Stimulated activated CD4-positive, alpha-beta T cell treated with anti-CD3 and anti-CD28 coated beads, Interleukin-1b, Interleukin-23, amount 100 ng/mL, for 48 hours (primary cell): ENCODE measurements at regions not wholly inside any gene's neighbourhood (a gene's known extent, or its start where the extent isn't known, plus 50 kb on each side); places are given as distances from the start of the nearest gene placed in this dataset.

Experiments used
- DNase-seq: peaks from one replicate; pipeline ENCODE4 v3.0.0-alpha.2; 2020

- no peak for DNase-seq
Observed at GRCh38 chr3:76550522-76551201, 489.2 kb upstream of the ROBO2 start.

DNA sequence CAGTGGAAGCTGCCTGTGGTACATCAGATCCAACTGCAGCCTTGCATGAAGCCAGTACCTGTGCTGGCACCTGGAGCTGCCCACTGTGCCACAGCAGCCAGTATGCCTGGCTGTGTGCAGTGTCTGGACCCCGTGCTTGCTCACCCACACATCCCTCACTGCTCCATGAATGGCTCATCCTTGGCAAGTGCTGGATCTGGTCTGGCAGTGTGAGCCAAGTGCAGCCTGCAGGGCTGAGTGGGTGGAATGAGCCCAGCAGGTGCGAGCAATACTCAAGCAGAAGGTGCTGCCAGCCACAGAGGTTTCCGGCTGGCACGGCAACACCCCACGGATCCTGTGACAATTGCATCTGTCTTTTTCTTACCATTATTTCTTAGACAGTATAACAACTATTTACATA is 488.2 kb upstream of the ROBO2 start:
- no peak for DNase-seq

GRCh38 chr3:76552653-76553052 is 487.2 kb upstream of the ROBO2 start:
- DNase-seq: no peak

GRCh38 chr3:76554707-76555106 is 485.2 kb upstream of the ROBO2 start:
- DNase-seq: no peak

GRCh38 chr3:76561494-76562236 is 478.2 kb upstream of the ROBO2 start:
- DNase-seq: no peak

DNA sequence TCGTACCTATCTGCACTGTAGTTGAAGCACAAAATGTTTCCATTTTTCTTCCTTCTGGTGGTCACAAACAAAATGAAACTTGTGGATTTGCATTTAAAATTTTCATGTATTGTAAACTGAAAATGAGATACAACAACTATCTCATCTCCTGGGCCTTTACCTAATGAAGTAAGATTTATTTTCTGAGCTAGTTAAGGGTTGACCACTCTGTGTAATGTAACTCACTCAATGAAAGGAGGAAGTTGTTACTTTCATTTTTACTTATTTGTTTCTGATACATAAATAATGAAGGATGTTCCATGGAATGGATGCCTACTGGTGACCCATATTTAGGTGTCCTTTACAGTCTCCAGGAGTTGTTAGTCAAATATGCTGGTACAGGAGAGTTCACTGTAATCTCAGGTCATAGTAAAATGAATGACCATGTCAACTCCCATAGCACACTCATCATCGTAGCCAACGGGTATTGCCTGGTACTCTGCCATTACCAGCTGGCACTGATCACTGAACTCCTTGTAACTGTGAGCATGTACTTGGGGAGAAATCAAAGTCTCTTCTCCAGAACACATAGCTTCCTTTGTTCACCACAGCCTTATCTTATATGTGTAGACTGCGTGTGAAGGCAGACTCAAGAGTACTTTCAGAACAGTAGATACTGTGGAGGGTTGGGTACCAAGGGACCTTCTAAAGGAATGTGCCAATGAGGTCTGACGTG is 474.2 kb upstream of the ROBO2 start:
- DNase-seq: no peak

DNA sequence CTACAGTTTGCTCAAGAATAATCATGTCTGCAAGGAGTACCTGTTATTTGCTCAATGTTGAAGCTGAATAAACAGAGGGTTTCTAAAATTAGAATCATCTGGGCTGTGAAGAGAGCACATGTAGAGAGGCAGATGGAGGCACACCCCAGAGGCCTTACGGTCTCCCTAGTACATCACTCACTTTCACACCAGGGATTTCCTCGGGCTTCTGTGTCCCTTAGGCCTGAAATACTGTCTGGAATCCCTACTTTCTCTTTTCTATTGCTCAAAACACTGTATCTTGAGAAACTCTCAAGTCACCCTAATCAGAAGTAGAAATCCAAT is 473.7 kb upstream of the ROBO2 start:
- no peak for DNase-seq

- DNase-seq: no peak
Observed at GRCh38 chr3:76566904-76567303, 473.0 kb upstream of the ROBO2 start.

GRCh38 chr3:76570436-76571057 is 469.4 kb upstream of the ROBO2 start:
- DNase-seq: no peak

DNA sequence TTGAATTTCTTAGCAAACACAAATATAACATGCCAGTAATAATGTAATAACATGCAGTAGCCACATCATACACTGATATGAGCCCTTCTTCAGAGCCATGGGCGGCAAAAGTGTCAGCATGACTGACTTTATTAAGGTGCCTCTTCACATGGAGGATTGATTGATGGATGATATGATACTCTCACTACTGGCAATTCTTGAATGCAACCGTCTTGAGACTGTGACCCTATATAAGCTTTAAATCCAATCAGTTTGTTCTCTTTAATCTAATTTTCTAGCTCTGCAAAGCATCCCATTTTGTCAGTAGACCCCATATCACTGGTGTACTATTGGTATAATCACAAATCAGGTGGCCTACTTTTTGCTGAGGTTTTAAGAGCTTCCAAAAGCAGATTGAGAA is 463.7 kb upstream of the ROBO2 start:
- DNase-seq: no peak

DNA sequence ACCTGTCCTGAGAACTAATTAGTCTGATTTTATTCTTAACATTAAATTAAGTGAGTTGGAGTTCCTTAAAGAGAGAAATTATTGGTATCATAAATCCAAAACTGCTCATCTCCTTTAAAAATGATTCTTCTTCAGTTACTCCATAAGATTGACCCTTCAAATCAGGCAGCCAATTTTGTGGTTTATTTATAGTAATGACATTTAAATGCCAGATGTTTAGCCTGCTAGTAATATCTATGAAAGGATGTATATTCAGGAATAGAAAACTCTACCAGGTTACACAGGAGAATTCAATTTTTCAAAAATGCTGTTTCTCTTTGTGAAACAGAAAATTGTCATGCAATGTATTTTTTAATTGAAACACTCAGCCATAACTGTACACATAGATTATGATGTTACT is 457.8 kb upstream of the ROBO2 start:
- no peak for DNase-seq

GRCh38 chr3:76582632-76583378 is 457.1 kb upstream of the ROBO2 start:
- DNase-seq: no peak

- DNase-seq: no peak
Observed at GRCh38 chr3:76585794-76586392, 454.0 kb upstream of the ROBO2 start.

DNA sequence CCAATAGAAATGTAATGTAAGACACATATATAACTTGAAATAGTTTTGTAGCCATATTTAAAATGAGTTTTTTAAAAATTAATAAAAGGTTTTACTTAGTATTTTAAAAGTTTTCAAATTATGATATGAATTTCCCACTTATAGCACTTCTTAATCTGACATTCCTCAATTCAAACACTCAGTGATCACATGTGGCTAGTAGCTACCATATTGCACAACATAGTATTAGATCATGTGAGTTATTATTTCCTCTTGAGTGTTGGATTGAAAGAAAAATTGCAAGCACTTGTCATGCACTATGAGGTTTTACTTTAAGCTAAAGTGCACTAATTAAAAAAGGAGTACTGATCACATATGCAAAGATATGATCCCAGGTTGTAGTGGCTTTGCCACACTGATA is 453.4 kb upstream of the ROBO2 start:
- no peak for DNase-seq

DNA sequence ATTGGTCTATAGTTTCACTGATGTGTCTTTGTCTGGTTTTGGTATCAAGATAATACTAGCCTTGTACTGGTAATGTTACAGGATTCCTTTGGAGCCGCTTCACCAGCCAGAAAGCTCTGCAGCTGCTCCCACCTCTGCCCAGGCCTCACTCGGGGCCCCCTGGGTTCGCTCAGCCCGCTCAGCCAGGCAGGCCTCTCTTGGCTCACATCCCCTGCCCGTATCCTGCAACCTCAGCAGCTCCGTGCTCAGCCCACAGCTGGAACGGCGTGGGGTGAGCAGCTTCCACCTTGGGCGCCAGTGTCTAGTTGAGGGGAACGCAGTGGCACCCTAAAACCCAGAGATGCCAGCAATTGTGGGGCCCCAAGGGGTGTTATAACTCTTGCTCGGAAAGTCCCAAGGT is 429.7 kb upstream of the ROBO2 start:
- DNase-seq: no peak

DNA sequence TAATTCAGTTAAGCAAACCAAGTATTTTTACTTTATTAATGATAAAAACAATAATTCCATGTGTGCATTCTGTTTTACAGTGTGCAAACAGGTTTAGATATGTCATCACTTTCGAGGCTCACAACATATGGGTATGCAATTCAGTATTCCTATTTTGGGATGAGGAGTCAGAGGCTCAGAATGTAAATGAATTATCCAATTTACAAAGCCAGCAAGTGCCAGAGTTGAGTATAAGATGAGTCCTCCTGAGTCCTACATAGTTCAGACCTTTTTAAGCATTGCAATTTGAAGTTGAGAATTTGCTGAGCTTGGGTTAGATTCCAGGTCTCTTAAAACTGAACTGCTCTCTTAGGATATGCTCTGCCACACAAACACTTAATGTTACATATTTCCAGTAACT is 424.2 kb upstream of the ROBO2 start:
- no peak for DNase-seq

GRCh38 chr3:76624164-76624563 is 415.7 kb upstream of the ROBO2 start:
- DNase-seq: no peak

DNA sequence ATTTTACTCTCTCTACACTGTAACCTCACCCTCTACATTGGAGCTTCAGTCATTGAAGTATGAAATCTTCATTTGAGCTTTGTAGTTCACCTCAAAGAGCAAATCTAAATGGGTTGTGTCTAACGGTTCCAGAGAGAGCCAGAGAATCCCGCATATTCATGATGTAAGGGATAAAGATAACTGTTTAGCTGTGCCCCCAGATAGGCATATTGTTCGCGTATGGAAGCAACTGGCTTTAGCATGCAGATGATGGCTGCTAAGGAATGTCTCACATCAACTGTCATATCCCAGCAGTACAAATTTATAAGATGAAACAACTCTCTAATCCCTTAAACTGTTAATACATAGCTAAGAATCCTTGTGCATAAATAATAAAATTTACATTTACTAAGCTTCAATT is 412.7 kb upstream of the ROBO2 start:
- no peak for DNase-seq

DNA sequence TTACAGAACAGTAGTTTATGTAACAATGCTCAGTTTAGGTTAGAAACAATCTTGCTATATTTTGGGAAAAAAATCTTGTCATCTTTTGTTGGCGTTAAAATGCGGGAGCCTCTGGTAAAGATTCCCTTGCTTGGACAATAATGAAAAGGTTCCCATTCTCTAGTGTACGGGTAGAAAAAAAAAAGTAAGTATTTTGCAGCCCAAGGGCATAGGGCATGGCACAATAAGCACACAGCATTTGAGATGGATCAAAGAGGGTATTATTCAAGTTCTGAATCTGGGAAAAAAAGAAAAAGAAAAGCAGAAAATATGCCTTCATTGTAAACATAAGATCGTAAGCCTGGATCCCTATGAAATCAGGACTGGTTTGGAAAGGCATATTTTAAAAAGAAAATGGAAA is 408.6 kb upstream of the ROBO2 start:
- DNase-seq: no peak

GRCh38 chr3:76638006-76638405 is 401.9 kb upstream of the ROBO2 start:
- no peak for DNase-seq

GRCh38 chr3:76643623-76644304 is 396.1 kb upstream of the ROBO2 start:
- no peak for DNase-seq

DNA sequence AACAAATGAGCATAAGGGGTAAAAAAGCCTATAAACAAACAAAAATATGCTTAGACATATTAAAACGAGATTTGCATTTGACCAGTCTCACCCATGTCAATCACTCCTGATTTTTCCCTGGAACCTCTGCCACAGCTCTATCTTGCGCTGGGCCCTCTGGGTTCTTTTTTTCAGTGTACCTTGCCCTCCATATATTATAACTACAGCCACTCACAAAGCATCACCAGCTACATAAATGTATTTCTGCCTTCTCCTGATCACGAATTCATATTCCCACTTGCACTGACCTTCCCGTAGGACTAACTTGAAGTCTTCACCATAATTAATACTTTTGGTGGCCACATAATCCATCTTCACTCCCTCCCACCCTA is 395.6 kb upstream of the ROBO2 start:
- no peak for DNase-seq
